WI38 (cell line): ENCODE measurements at regions not wholly inside any gene's neighbourhood (a gene's known extent, or its start where the extent isn't known, plus 50 kb on each side); places are given as distances from the start of the nearest gene placed in this dataset.

ENCODE experiments used
- H3K4me3 ChIP-seq: 2 replicates; pipeline ENCODE4 v1.5.1; 2011; ENCODE audit warnings: low read depth, mild to moderate bottlenecking, control low read depth, low read length
- CTCF ChIP-seq: IDR thresholded peaks from 2 replicates; pipeline ENCODE4 v1.5.1; 2012; ENCODE audit warnings: low read depth, mild to moderate bottlenecking, control low read depth, low read length

GRCh38 chr12:42815068-42815467 lies 225.5 kb upstream of the PRICKLE1 start:
- no peak for TF ChIP-seq CTCF
- H3K4me3 ChIP-seq, result no peak overlapping the region

- H3K4me3 ChIP-seq, result no peak overlapping the region
- TF ChIP-seq CTCF, result no peak
Observed at GRCh38 chr12:42812871-42813270, 223.3 kb upstream of the PRICKLE1 start.

- no peak for TF ChIP-seq CTCF
- H3K4me3 ChIP-seq, result no peak overlapping the region
Observed at GRCh38 chr12:42812086-42812485, 222.5 kb upstream of the PRICKLE1 start.

GRCh38 chr12:42810006-42810405 lies 220.5 kb upstream of the PRICKLE1 start:
- no peak for TF ChIP-seq CTCF
- H3K4me3 ChIP-seq, result no peak overlapping the region

GRCh38 chr12:42809226-42809625 lies 219.7 kb upstream of the PRICKLE1 start:
- no peak overlapping the region for H3K4me3 ChIP-seq
- no peak for TF ChIP-seq CTCF

- no peak for TF ChIP-seq CTCF
- no peak overlapping the region for H3K4me3 ChIP-seq
Observed at GRCh38 chr12:42807766-42808165, 218.2 kb upstream of the PRICKLE1 start.

GRCh38 chr12:42807251-42807650 lies 217.7 kb upstream of the PRICKLE1 start:
- H3K4me3 ChIP-seq, result no peak overlapping the region
- no peak for TF ChIP-seq CTCF

- no peak for TF ChIP-seq CTCF
- H3K4me3 ChIP-seq, result no peak overlapping the region
Observed at GRCh38 chr12:42804928-42805327, 215.4 kb upstream of the PRICKLE1 start.
